Ishikawa (cell line): ENCODE measurements at regions not wholly inside any gene's neighbourhood (a gene's known extent, or its start where the extent isn't known, plus 50 kb on each side); places are given as distances from the start of the nearest gene placed in this dataset.

Source experiments
- EGR1 ChIP-seq: IDR thresholded peaks from 2 replicates; pipeline ENCODE4 v1.6.1; 2012
- EP300 ChIP-seq: IDR thresholded peaks from 2 replicates; pipeline ENCODE4 v1.6.1; 2012; ENCODE audit warnings: borderline replicate concordance
- FOXM1 ChIP-seq: IDR thresholded peaks from 2 replicates; pipeline ENCODE4 v1.6.1; 2012; ENCODE audit warnings: low read depth, borderline replicate concordance
- NFIC ChIP-seq: IDR thresholded peaks from 2 replicates; pipeline ENCODE4 v1.6.1; 2012
- RAD21 ChIP-seq: IDR thresholded peaks from 2 replicates; pipeline ENCODE4 v1.6.1; 2012; ENCODE audit warnings: low read depth
- TCF12 ChIP-seq: IDR thresholded peaks from 2 replicates; pipeline ENCODE4 v1.6.1; 2012; ENCODE audit warnings: low read depth
- USF1 ChIP-seq: IDR thresholded peaks from 2 replicates; pipeline ENCODE4 v1.6.1; 2012
- YY1 ChIP-seq: IDR thresholded peaks from 2 replicates; pipeline ENCODE4 v1.6.1; 2012; ENCODE audit warnings: low read depth
- TF ChIP-seq, protein P1 (sequence below): IDR thresholded peaks from 2 replicates; pipeline ENCODE4 v1.6.1; 2012; ENCODE audit warnings: low read depth, mild to moderate bottlenecking

- TF ChIP-seq EP300: no peak
- TF ChIP-seq FOXM1: no peak
- TF ChIP-seq, protein P1, sequence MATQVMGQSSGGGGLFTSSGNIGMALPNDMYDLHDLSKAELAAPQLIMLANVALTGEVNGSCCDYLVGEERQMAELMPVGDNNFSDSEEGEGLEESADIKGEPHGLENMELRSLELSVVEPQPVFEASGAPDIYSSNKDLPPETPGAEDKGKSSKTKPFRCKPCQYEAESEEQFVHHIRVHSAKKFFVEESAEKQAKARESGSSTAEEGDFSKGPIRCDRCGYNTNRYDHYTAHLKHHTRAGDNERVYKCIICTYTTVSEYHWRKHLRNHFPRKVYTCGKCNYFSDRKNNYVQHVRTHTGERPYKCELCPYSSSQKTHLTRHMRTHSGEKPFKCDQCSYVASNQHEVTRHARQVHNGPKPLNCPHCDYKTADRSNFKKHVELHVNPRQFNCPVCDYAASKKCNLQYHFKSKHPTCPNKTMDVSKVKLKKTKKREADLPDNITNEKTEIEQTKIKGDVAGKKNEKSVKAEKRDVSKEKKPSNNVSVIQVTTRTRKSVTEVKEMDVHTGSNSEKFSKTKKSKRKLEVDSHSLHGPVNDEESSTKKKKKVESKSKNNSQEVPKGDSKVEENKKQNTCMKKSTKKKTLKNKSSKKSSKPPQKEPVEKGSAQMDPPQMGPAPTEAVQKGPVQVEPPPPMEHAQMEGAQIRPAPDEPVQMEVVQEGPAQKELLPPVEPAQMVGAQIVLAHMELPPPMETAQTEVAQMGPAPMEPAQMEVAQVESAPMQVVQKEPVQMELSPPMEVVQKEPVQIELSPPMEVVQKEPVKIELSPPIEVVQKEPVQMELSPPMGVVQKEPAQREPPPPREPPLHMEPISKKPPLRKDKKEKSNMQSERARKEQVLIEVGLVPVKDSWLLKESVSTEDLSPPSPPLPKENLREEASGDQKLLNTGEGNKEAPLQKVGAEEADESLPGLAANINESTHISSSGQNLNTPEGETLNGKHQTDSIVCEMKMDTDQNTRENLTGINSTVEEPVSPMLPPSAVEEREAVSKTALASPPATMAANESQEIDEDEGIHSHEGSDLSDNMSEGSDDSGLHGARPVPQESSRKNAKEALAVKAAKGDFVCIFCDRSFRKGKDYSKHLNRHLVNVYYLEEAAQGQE: no peak
- TF ChIP-seq RAD21: no peak
- no peak for TF ChIP-seq EGR1
- TF ChIP-seq TCF12: no peak
- no peak for TF ChIP-seq NFIC
- TF ChIP-seq USF1: no peak
- TF ChIP-seq YY1: no peak
Observed at GRCh38 chr1:196128835-196129234, 479.4 kb downstream of the KCNT2 start.
